ENCODE measurements at regions not wholly inside any gene's neighbourhood (a gene's known extent, or its start where the extent isn't known, plus 50 kb on each side); places are given as distances from the start of the nearest gene placed in this dataset.

GRCh38 chr13:65166675-65167074 is 2063.5 kb downstream of the PCDH9 start:
- Histone ChIP-seq H3K79me1 (ENCODE audit: low read length) (no peaks in the 10 kb centered on the region), H4K8ac (ENCODE audit: low read depth, low read length) (no peak overlapping the region), H3K36me3 (ENCODE audit: control insufficient read depth in 1 of 2, insufficient read depth in 2 of 2, low read length in 2 of 2) (no peaks in the 10 kb centered on the region), H2BK12ac (ENCODE audit: low read length) (no peak overlapping the region), H3K4me1 (ENCODE audit: control insufficient read depth in 1 of 2, insufficient read depth in 2 of 2, low read length in 2 of 2) (peaks cover 0 to 2% of the 10 kb centered on the region in 2 experiments), H3K9me3 (ENCODE audit: insufficient read depth, low read depth, low read length) (no peaks in the 10 kb centered on the region), H2AFZ (ENCODE audit: insufficient read depth, low read length, poor library complexity) (no peak overlapping the region), H3K4me2 (ENCODE audit: low read length) (no peak overlapping the region), H4K91ac (ENCODE audit: low read depth, low read length) (no peak overlapping the region), H3K27ac (ENCODE audit: low read depth, low read length) (no peak overlapping the region), H3K79me2 (ENCODE audit: control insufficient read depth, insufficient read depth, low read length, poor library complexity) (no peaks in the 10 kb centered on the region), H3K4me3 (ENCODE audit: low read depth, low read length) (no peak overlapping the region), H3K27me3 (ENCODE audit: insufficient read depth, low read length) (no peaks in the 10 kb centered on the region), H2AK5ac (ENCODE audit: low read length) (no peak overlapping the region), H2BK120ac (ENCODE audit: insufficient read depth, low read length, poor library complexity) (no peak overlapping the region), H3K4ac (ENCODE audit: low read depth, low read length) (no peak overlapping the region), H3K14ac (ENCODE audit: low read length) (no peak overlapping the region), H2BK5ac (ENCODE audit: low read depth, low read length, poor library complexity) (no peak overlapping the region), H3K18ac (ENCODE audit: low read length) (no peak overlapping the region), H3K23ac (ENCODE audit: low read length) (no peak overlapping the region), H4K12ac (ENCODE audit: low read depth, low read length) (no peak overlapping the region), H3K9ac (ENCODE audit: low read length) (no peak overlapping the region)
- no peak for DNase-seq
- WGBS (ENCODE audit: extremely low coverage, insufficient coverage, insufficient read length): no CpG with 5 or more reads among the region's 3 CpGs

GRCh38 chr13:65159803-65160202 is 2070.3 kb downstream of the PCDH9 start:
- H4K12ac ChIP-seq (ENCODE audit: low read depth, low read length): no peak overlapping the region
- no peak overlapping the region for H2AFZ ChIP-seq (ENCODE audit: insufficient read depth, low read length, poor library complexity)
- H3K14ac ChIP-seq (ENCODE audit: low read length): no peak overlapping the region
- H2BK12ac ChIP-seq (ENCODE audit: low read length): no peak overlapping the region
- no CpG with 5 or more reads among the region's 3 CpGs for WGBS (ENCODE audit: extremely low coverage, insufficient coverage, insufficient read length)
- H3K4me1 ChIP-seq (ENCODE audit: control insufficient read depth in 1 of 2, insufficient read depth in 2 of 2, low read length in 2 of 2): peaks cover 0 to 2% of the 10 kb centered on the region in 2 experiments
- no peak overlapping the region for H4K91ac ChIP-seq (ENCODE audit: low read depth, low read length)
- H2BK5ac ChIP-seq (ENCODE audit: low read depth, low read length, poor library complexity): no peak overlapping the region
- no peak overlapping the region for H2AK5ac ChIP-seq (ENCODE audit: low read length)
- H3K18ac ChIP-seq (ENCODE audit: low read length): no peak overlapping the region
- H3K4ac ChIP-seq (ENCODE audit: low read depth, low read length): no peak overlapping the region
- no peak overlapping the region for H3K4me2 ChIP-seq (ENCODE audit: low read length)
- H3K9me3 ChIP-seq (ENCODE audit: insufficient read depth, low read depth, low read length): no peaks in the 10 kb centered on the region
- no peak overlapping the region for H3K4me3 ChIP-seq (ENCODE audit: low read depth, low read length)
- no peak overlapping the region for H2BK120ac ChIP-seq (ENCODE audit: insufficient read depth, low read length, poor library complexity)
- H4K8ac ChIP-seq (ENCODE audit: low read depth, low read length): no peak overlapping the region
- no peaks in the 10 kb centered on the region for H3K79me2 ChIP-seq (ENCODE audit: control insufficient read depth, insufficient read depth, low read length, poor library complexity)
- DNase-seq: no peak
- no peak overlapping the region for H3K23ac ChIP-seq (ENCODE audit: low read length)
- H3K36me3 ChIP-seq (ENCODE audit: control insufficient read depth in 1 of 2, insufficient read depth in 2 of 2, low read length in 2 of 2): peaks cover 0 to 1% of the 10 kb centered on the region in 2 experiments
- no peak overlapping the region for H3K27ac ChIP-seq (ENCODE audit: low read depth, low read length)
- no peak overlapping the region for H3K9ac ChIP-seq (ENCODE audit: low read length)
- H3K27me3 ChIP-seq (ENCODE audit: insufficient read depth, low read length): no peaks in the 10 kb centered on the region
- H3K79me1 ChIP-seq (ENCODE audit: low read length): peaks cover 4% of the 10 kb centered on the region

- no peaks in the 10 kb centered on the region for H3K79me1 ChIP-seq (ENCODE audit: low read length)
- no peak for DNase-seq
- H3K4me1 ChIP-seq (ENCODE audit: control insufficient read depth in 1 of 2, insufficient read depth in 2 of 2, low read length in 2 of 2): no peaks in the 10 kb centered on the region
- no peak overlapping the region for H2AFZ ChIP-seq (ENCODE audit: insufficient read depth, low read length, poor library complexity)
- H2BK120ac ChIP-seq (ENCODE audit: insufficient read depth, low read length, poor library complexity): no peak overlapping the region
- no peak overlapping the region for H3K23ac ChIP-seq (ENCODE audit: low read length)
- H3K79me2 ChIP-seq (ENCODE audit: control insufficient read depth, insufficient read depth, low read length, poor library complexity): no peaks in the 10 kb centered on the region
- no peak overlapping the region for H4K8ac ChIP-seq (ENCODE audit: low read depth, low read length)
- H4K12ac ChIP-seq (ENCODE audit: low read depth, low read length): no peak overlapping the region
- WGBS (ENCODE audit: extremely low coverage, insufficient coverage, insufficient read length): no CpG with 5 or more reads among the region's 2 CpGs
- H2BK5ac ChIP-seq (ENCODE audit: low read depth, low read length, poor library complexity): no peak overlapping the region
- no peak overlapping the region for H3K9ac ChIP-seq (ENCODE audit: low read length)
- no peak overlapping the region for H3K14ac ChIP-seq (ENCODE audit: low read length)
- H3K18ac ChIP-seq (ENCODE audit: low read length): no peak overlapping the region
- H3K9me3 ChIP-seq (ENCODE audit: insufficient read depth, low read depth, low read length): no peaks in the 10 kb centered on the region
- H3K36me3 ChIP-seq (ENCODE audit: control insufficient read depth in 1 of 2, insufficient read depth in 2 of 2, low read length in 2 of 2): no peaks in the 10 kb centered on the region
- H2AK5ac ChIP-seq (ENCODE audit: low read length): no peak overlapping the region
- H3K4me2 ChIP-seq (ENCODE audit: low read length): no peak overlapping the region
- H2BK12ac ChIP-seq (ENCODE audit: low read length): no peak overlapping the region
- no peak overlapping the region for H3K4ac ChIP-seq (ENCODE audit: low read depth, low read length)
- H4K91ac ChIP-seq (ENCODE audit: low read depth, low read length): no peak overlapping the region
- no peak overlapping the region for H3K4me3 ChIP-seq (ENCODE audit: low read depth, low read length)
- no peaks in the 10 kb centered on the region for H3K27me3 ChIP-seq (ENCODE audit: insufficient read depth, low read length)
- H3K27ac ChIP-seq (ENCODE audit: low read depth, low read length): no peak overlapping the region
Observed at GRCh38 chr13:65155861-65156260, 2074.3 kb downstream of the PCDH9 start.

DNA sequence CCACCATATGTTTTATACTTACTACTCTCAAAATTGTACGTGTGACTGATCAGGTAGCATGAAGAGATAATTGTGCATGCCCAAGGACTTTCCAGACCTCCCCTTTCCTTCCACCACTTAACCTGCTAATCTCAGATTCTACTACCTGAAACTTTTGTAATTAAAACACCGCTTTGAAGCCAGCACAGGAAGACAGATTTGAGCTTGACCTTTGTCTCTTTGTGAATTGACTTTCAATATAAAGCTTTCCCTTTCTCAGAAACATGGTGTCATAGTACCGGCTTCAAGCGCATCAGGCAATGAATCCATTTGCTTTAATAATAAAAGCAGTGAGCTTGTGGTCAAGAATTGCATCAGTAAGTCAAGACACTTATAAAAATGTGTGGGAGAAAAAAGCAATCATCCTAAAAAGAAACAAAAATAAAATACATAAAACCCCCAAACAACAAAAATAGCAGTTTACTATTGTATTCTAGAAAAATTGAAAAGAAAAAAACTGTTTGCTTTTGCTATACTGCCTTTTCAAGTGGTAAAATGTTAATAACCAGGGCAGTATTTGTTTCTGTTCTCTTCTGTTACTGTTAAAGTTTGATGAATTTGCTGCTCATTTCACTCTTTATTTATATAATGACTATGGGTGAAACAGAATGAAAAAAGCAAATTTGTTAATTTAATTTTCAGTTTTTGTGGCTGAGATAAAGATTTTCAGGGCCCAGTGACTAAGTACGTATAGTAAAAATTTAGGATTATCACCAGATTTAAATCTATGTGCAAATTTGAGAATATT is 2075.3 kb downstream of the PCDH9 start:
- H2AFZ ChIP-seq (ENCODE audit: insufficient read depth, low read length, poor library complexity): no peak overlapping the region
- H3K36me3 ChIP-seq (ENCODE audit: control insufficient read depth in 1 of 2, insufficient read depth in 2 of 2, low read length in 2 of 2): no peaks in the 10 kb centered on the region
- no peaks in the 10 kb centered on the region for H3K4me1 ChIP-seq (ENCODE audit: control insufficient read depth in 1 of 2, insufficient read depth in 2 of 2, low read length in 2 of 2)
- H2BK5ac ChIP-seq (ENCODE audit: low read depth, low read length, poor library complexity): no peak overlapping the region
- no peak overlapping the region for H2BK120ac ChIP-seq (ENCODE audit: insufficient read depth, low read length, poor library complexity)
- H3K23ac ChIP-seq (ENCODE audit: low read length): no peak overlapping the region
- H3K27me3 ChIP-seq (ENCODE audit: insufficient read depth, low read length): no peaks in the 10 kb centered on the region
- no peak overlapping the region for H3K9ac ChIP-seq (ENCODE audit: low read length)
- H2AK5ac ChIP-seq (ENCODE audit: low read length): no peak overlapping the region
- no peak for DNase-seq
- no peak overlapping the region for H4K8ac ChIP-seq (ENCODE audit: low read depth, low read length)
- no peak overlapping the region for H3K4me2 ChIP-seq (ENCODE audit: low read length)
- no CpG with 5 or more reads among the region's 5 CpGs for WGBS (ENCODE audit: extremely low coverage, insufficient coverage, insufficient read length)
- H2BK12ac ChIP-seq (ENCODE audit: low read length): no peak overlapping the region
- no peak overlapping the region for H4K91ac ChIP-seq (ENCODE audit: low read depth, low read length)
- no peak overlapping the region for H4K12ac ChIP-seq (ENCODE audit: low read depth, low read length)
- H3K14ac ChIP-seq (ENCODE audit: low read length): no peak overlapping the region
- no peak overlapping the region for H3K27ac ChIP-seq (ENCODE audit: low read depth, low read length)
- H3K79me1 ChIP-seq (ENCODE audit: low read length): no peaks in the 10 kb centered on the region
- no peaks in the 10 kb centered on the region for H3K79me2 ChIP-seq (ENCODE audit: control insufficient read depth, insufficient read depth, low read length, poor library complexity)
- H3K4me3 ChIP-seq (ENCODE audit: low read depth, low read length): no peak overlapping the region
- no peaks in the 10 kb centered on the region for H3K9me3 ChIP-seq (ENCODE audit: insufficient read depth, low read depth, low read length)
- no peak overlapping the region for H3K4ac ChIP-seq (ENCODE audit: low read depth, low read length)
- H3K18ac ChIP-seq (ENCODE audit: low read length): no peak overlapping the region
